ENCODE measurements at regions not wholly inside any gene's neighbourhood (a gene's known extent, or its start where the extent isn't known, plus 50 kb on each side); places are given as distances from the start of the nearest gene placed in this dataset.

DNA sequence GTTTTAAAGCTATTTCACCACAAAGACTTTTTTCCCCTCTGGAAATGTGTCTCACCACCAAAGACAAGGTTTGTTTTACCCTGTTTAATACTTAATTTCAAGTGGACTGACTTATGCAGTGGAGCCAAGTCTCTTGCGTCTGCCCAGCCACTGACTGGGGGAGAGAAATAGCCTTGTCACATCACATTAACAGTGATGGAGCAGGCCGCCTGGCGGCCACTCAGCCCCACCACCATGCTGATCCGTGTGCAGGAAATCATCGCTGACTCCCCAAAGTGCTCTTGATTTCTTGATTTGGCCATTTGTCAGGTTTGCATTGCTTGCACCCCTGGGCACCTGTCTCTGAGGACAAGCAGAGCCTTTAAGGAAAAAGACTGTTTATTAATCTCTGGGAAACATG is 334.1 kb downstream of the GLRX3 start:
- DNase-seq: no peak

GRCh38 chr10:130470973-130471372 is 334.8 kb downstream of the GLRX3 start:
- no peak for DNase-seq

GRCh38 chr10:130471486-130471885 is 335.3 kb downstream of the GLRX3 start:
- no peak for DNase-seq

GRCh38 chr10:130472236-130472635 is 336.0 kb downstream of the GLRX3 start:
- DNase-seq: no peak

DNA sequence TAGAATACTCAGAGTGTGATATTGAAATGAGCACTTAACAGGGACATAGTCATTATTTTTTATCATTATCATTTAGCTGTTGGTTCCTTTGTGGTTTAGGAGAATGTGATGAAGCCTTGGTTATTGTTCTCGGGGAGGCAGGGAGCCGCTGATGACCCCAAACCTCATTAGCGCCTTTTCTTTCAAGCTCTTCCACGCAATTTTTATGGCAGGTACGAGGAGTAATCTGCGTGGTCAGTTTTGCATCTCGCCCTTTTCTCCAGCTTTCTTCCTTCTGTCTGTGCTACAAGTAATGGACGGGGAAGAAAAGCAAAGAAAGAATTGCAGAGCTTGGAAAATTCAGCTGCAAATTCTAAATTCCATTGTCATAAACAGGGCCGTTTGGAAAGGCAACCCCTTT is 338.4 kb downstream of the GLRX3 start:
- no peak for DNase-seq

GRCh38 chr10:130477360-130477759 is 341.2 kb downstream of the GLRX3 start:
- DNase-seq: no peak

- no peak for DNase-seq
Observed at GRCh38 chr10:130479146-130479545, 343.0 kb downstream of the GLRX3 start.

DNA sequence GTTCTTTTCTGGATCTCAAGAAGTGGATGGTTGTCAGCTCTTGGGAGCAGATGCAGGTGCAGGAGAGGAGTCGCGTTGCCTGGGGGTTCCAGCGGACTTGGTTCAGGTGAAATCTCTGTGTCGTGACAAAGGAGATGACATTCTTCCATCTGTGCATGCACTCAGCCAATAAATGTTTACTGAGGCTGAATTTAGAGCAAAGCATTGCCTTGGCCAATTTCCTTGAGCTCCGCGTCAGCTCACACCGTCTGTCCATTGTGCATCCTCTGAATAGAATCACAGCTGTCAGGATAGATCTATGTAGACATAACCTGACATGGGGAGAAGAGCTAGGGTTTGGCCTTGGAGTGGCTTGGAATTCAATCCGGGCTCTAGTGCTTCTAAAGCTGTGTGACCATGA is 343.7 kb downstream of the GLRX3 start:
- DNase-seq: peak; percentile 17

DNA sequence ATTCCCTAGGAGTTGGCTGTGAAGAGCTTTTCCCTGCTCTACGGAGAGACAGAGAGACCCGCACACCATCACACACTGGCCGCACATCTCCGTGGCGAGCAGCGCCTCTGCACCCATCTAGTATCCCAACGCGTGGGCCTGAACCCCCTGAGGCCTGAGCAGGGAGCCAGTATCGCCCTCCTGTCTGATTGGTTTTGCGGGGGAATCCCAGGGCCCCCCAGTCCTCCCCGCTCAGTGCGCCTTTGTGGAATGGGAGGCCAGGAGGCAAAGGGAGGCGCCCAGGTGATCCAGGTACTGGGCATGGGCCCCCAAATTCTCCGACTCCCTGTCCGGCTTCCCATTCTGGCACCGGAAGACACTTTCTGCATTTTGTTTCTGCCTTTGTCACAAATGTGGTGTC is 344.3 kb downstream of the GLRX3 start:
- DNase-seq: no peak

GRCh38 chr10:130481076-130481930 is 345.1 kb downstream of the GLRX3 start:
- DNase-seq: no peak

- no peak for DNase-seq
Observed at GRCh38 chr10:130481936-130482335, 345.7 kb downstream of the GLRX3 start.

GRCh38 chr10:130483691-130484467 is 347.7 kb downstream of the GLRX3 start:
- DNase-seq: peak; percentile 2

DNA sequence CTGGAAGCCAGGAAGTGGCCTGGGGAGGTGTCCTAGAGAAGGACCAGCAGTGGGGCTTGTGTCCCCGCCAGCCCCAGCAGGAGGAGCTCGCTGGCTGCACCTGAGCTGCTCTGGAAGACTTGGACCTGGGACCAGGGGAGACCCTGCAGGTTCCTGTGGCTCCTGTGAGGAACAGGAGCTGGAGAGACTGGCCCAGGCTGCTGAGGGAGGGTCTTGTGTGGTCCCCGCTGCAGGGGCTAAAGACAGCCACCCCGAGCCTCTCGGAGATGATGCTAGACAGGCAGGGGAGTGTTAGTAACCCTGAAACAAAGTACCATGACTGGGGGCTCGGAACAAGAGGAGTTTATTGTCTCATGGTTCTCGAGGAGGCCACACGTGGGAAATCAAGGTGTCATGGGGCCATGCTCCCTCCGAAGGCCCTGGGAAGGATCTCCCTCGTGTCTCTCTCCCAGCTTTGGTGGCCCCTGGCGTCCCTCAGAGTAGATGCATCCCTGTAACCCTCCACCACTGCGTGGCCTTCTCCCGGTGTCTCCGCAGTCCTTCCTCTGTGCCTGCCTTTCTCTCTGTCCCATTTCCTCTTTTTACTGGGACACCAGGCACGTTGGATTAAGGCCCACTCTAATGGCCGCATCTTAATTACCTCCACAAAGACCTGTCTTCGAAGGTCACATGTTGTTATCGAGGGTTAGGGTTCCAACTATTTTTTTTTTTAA is 348.4 kb downstream of the GLRX3 start:
- no peak for DNase-seq

DNA sequence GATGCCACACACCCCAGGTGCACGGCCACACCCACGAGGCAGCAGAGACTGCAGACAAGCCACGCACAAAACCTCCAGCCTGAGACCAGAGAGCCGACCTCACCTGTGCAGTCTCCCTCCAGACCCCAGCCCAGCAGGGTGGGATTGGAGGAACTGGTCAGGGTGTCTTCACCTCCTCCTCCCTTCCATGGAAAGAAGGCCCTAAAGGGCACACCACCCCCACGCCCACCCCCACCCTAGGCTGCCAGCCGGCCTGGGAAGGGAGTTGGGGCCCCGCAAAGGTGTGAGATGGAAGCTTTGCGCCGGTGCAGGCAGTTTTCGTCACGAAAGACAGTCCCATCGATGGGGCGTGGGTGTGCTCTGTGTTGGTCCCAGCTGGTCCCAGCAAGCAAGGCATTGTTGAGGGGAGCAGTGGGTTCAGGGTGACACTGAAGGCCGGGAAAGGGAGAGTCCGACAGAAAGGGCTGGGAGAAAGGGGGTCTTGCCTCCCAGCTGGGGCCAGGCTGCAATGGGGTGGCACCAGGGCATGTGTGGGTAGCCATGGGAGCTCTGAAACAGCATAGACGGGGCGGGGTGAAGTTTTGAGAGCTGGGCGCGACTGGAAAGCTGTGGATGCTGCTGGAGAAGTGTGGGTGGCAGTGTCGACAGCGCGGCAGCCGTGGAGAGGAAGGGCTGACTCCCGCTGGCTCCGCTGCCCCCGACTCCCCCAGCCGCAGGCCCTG is 349.2 kb downstream of the GLRX3 start:
- no peak for DNase-seq

DNA sequence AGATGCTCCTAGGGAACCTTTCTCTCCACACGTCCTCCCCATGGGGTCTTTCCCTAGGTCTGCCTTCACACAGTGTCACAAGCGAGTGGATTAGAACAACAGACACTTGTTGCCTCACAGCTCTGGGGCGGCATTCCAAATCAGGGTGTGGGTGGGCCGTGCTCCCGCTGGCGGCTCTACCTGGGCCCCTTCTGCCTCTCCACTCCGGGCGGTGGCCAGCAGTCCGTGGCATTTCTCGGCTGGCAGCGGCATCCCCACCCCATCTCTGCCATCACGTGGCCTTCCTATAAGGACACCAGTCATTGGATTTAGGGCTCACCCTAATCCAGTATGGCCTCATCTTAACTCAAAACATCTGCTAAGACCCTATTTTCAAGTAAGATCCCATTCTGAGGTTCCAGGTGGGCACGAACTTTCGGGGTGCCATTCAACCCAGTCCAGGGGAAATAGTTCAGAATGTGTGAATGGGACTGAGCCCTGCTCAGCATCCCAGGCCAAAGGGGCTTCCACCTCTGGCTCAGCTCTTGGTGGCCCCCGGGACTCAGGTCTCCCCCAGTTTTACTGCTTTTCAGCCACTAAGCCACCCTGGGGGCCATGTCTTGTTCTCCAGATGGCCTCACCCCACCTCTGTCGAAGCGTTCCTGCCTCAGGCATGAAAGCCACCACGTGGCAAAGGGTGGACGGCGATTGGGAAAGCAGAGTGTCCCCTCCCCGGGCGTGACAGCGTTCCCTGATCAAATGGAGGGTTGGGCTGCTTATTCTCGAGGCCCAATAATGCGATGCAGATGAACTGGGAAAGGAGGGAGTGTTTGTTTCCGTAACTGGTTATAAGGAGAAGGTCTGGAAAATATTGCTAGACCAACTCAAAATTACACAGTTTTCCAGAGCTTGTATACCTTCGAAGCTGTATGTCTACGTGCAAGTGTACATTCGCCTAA is 350.0 kb downstream of the GLRX3 start:
- no peak for DNase-seq

DNA sequence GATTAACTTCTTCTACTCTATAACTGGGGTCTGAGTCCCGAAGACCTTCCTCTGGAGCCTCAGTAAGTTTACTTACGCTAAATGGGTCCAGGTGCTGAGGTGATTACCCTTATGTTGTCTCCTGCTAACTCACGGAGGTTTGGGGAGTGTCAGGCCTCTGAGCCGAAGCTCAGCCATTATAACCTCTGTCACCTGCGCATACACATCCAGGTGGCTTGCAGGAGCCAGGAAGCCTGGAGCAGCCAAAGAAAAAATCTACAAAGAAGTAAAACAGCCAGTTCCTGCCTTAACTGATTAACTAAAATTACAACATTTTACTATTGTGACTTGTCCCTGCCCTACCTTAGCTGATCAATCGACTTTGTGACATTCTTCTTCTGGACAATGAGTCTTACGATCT is 350.7 kb downstream of the GLRX3 start:
- no peak for DNase-seq

DNA sequence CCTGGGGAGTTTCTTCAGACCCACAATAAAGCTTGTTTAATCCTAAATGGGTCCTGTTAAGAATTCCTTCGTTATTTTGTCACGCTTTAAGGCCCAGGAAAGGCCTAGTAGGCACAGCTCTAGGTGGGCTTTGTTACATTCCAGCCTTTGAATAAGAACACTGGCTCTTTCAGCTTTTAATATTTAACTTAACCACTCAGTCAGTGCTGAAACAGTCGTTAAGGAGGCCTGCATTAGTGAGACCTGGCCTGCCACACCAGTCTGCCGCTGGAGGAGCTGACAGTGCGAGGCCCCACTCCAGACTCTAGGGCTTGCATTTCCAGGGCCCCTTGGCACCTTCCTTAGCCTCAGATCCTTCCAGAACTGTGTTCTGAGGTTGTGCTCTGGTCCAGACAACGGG is 351.4 kb downstream of the GLRX3 start:
- DNase-seq: no peak

GRCh38 chr10:130489891-130490290 is 353.7 kb downstream of the GLRX3 start:
- no peak for DNase-seq

DNA sequence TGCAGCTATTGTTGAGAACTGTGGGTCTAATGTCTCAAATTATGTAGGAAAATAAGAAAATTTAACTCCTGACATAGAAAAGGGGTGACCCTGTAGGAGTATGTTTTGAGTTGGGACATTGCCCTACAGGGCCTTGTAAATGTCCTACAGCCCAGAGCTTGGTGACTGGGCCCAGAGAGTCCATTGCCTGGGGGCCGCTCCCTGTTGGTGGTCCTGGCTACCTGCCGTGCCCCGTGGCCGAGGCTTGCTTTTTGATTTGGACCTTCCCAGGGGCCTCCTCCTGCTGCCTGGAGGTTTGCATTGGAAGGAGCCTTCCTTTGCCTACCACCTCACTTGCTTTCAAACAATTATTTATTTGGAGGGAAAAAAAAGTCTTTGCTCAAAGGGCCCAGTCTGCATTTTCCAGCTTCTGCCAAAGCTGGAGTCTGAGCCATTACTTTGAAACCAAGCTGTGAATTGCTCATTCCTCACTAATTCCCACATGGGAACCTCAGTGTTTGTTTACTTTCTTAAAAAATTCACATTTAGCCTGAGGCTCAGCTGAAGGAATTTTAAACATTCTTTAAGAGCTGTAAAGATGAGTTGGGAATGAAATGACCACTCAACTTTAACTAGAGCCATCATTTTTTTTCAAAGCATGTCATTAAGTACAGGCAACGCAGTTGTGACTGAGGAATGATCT is 355.0 kb downstream of the GLRX3 start:
- DNase-seq: no peak

DNA sequence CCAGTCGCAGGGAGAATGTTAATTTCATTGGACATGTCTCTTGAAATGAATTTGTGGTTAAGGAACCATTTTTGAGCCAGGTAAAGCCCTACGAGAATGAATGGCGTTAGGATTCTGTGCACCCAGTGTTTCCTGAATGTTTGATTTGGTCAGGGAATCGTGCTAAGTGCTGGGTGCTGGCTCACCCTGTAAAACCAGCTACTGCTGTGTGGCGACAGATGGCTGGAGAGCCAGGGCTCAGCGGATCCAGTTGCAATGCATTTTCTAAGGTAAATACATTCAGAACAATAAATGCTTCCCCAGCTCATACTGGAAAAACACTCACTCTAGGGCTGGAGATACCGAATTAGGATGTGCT is 355.5 kb downstream of the GLRX3 start:
- DNase-seq: no peak

- no peak for DNase-seq
Observed at GRCh38 chr10:130492266-130492934, 356.2 kb downstream of the GLRX3 start.

Data from NCI-H524 treated with DMSO at 0.1 percent for 48 hours (cell line).